HCT116 (cell line): ENCODE measurements at regions not wholly inside any gene's neighbourhood (a gene's known extent, or its start where the extent isn't known, plus 50 kb on each side); places are given as distances from the start of the nearest gene placed in this dataset.

ENCODE experiments used
- ATAC-seq: fragments of 200-7000 bp; cut with Tn5 transposase; 2 replicates; pipeline ENCODE4 v1.9.1; 2020; ENCODE audit warnings: mild to moderate bottlenecking, moderate library complexity
- BruUV-seq: library from RNA; stranded (reverse); fragments of 400-500 nt; replicated peaks from 2 replicates; lab custom pipeline; 2021; lab: Mats Ljungman, UMichigan
- CTCF ChIA-PET: fragments of 300-600 bp; sonication (Branson Sonifier 250); formaldehyde crosslinking; loops from one replicate; lab custom pipeline; 2021; ENCODE audit warnings: antibody characterized with exemption; lab: Charles Lee
- POLR2A ChIA-PET: fragments of 300-600, 350-600 bp; sonication (Branson Sonifier 250); formaldehyde crosslinking; loops from one replicate; lab custom pipeline; 2021; ENCODE audit warnings: antibody characterized with exemption; lab: Charles Lee
- RAD21 ChIA-PET, 2 experiments: fragments of 300-600 bp; sonication (Branson Sonifier 250); formaldehyde crosslinking; loops; one replicate each; lab custom pipeline; 2023; ENCODE audit warnings: low total read pairs in 2 of 2; ENCODE audit not compliant: uncharacterized antibody in 2 of 2, unreplicated experiment in 2 of 2, low non-redundant PET in 1 of 2; lab: Charles Lee
- DNase-seq: peaks from one replicate; pipeline ENCODE4 v3.0.0-alpha.2; 2010; ENCODE audit warnings: low read depth, low spot score
- H2AFZ ChIP-seq: fragments of 200-600 bp; shearing (Covaris generic), sonication (generic); 2 replicates; pipeline ENCODE4 v1.6.1; 2017; ENCODE audit warnings: low read depth, mixed run types, mixed read lengths, antibody characterized with exemption, low read length; ENCODE audit not compliant: poor library complexity, severe bottlenecking
- H3K27ac ChIP-seq: 2 replicates; pipeline ENCODE4 v1.5.1; 2012; ENCODE audit warnings: low read depth, low read length
- H3K27me3 ChIP-seq: fragments of 200-600 bp; sonication (generic); 2 replicates; pipeline ENCODE4 v1.6.1; 2016; ENCODE audit warnings: mixed run types, low read length, mixed read lengths; ENCODE audit not compliant: insufficient read depth
- H3K36me3 ChIP-seq, 2 experiments: fragments of 200-500 bp in 1 of 2; fragments of 200-600 bp in 1 of 2; sonication (Bioruptor generic) in 1 of 2; sonication (generic) in 1 of 2; 2 replicates each; pipeline versions ENCODE4 v1.5.1 to v1.6.1; 2014 to 2016; ENCODE audit warnings: low read length in 2 of 2, inconsistent platforms in 1 of 2, mixed read lengths in 1 of 2, mixed run types in 1 of 2; ENCODE audit not compliant: insufficient read depth in 2 of 2, control insufficient read depth in 1 of 2
- H3K4me1 ChIP-seq, 2 experiments: fragments of 200-600 bp in 1 of 2; sonication (generic) in 1 of 2; 2 replicates each; pipeline versions ENCODE4 v1.5.1 to v1.6.1; 2012 to 2017; ENCODE audit warnings: low read length in 2 of 2, inconsistent platforms in 1 of 2, mild to moderate bottlenecking in 1 of 2, mixed read lengths in 1 of 2, mixed run types in 1 of 2, moderate library complexity in 1 of 2; ENCODE audit not compliant: insufficient read depth in 2 of 2, control insufficient read depth in 1 of 2
- H3K4me2 ChIP-seq: fragments of 200-600 bp; sonication (generic); 2 replicates; pipeline ENCODE4 v1.6.1; 2017; ENCODE audit warnings: mixed run types, low read length, mixed read lengths
- H3K4me3 ChIP-seq, 2 experiments: fragments of 200-600 bp in 1 of 2; sonication (generic) in 1 of 2; replicated peaks in 1 of 2; 2 replicates each; pipeline ENCODE4 v1.5.1; 2011 to 2016; ENCODE audit warnings: low read length in 2 of 2, control low read depth in 1 of 2, low read depth in 1 of 2, mild to moderate bottlenecking in 1 of 2, mixed read lengths in 1 of 2, mixed run types in 1 of 2
- H3K79me2 ChIP-seq: fragments of 200-600 bp; sonication (generic); 2 replicates; pipeline ENCODE4 v1.6.1; 2017; ENCODE audit warnings: mild to moderate bottlenecking, mixed run types, low read length, moderate library complexity, mixed read lengths; ENCODE audit not compliant: insufficient read depth
- H3K9ac ChIP-seq: fragments of 200-600 bp; sonication (generic); 2 replicates; pipeline ENCODE4 v1.6.1; 2016; ENCODE audit warnings: low read length, mixed read lengths
- H3K9me2 ChIP-seq: fragments of 200-600 bp; sonication (generic), shearing (Covaris generic); 2 replicates; pipeline ENCODE4 v1.6.1; 2017; ENCODE audit warnings: mixed run types, mild to moderate bottlenecking, moderate library complexity; ENCODE audit not compliant: insufficient read depth
- H3K9me3 ChIP-seq, 2 experiments: fragments of 200-500 bp in 1 of 2; fragments of 200-600 bp in 1 of 2; sonication (Bioruptor generic) in 1 of 2; sonication (generic) in 1 of 2; 2 replicates each; pipeline ENCODE4 v1.6.1; 2014 to 2017; ENCODE audit warnings: low read length in 2 of 2, mixed read lengths in 2 of 2, inconsistent platforms in 1 of 2, low read depth in 1 of 2, mild to moderate bottlenecking in 1 of 2, mixed run types in 1 of 2, moderate library complexity in 1 of 2; ENCODE audit not compliant: control insufficient read depth in 1 of 2, insufficient read depth in 1 of 2
- H4K20me1 ChIP-seq: fragments of 200-600 bp; sonication (generic), shearing (Covaris generic); 2 replicates; pipeline ENCODE4 v1.6.1; 2017; ENCODE audit warnings: mixed run types, mild to moderate bottlenecking, moderate library complexity; ENCODE audit not compliant: insufficient read depth
- EGR1 ChIP-seq: IDR thresholded peaks from 2 replicates; pipeline ENCODE4 v1.6.1; 2012; ENCODE audit warnings: low read depth
- FOSL1 ChIP-seq: IDR thresholded peaks from 2 replicates; pipeline ENCODE4 v1.6.1; 2012; ENCODE audit warnings: low read depth
- SP1 ChIP-seq: IDR thresholded peaks from 2 replicates; pipeline ENCODE4 v1.6.1; 2012; ENCODE audit warnings: low read depth
- SRF ChIP-seq: IDR thresholded peaks from 2 replicates; pipeline ENCODE4 v1.6.1; 2012; ENCODE audit warnings: low read depth
- YY1 ChIP-seq: IDR thresholded peaks from 2 replicates; pipeline ENCODE4 v1.6.1; 2011; ENCODE audit warnings: low read length, low read depth, moderate library complexity, mild to moderate bottlenecking; ENCODE audit not compliant: insufficient replicate concordance; ENCODE audit errors: extremely low read depth
- ZNF274 ChIP-seq: fragments of 200-500 bp; sonication (Bioruptor generic); IDR thresholded peaks from 2 replicates; pipeline ENCODE4 v1.6.1; 2014; ENCODE audit warnings: mild to moderate bottlenecking, low read depth, low read length, inconsistent platforms
- intact Hi-C: fragments of 100-400 bp; cut with micrococcal nuclease; formaldehyde crosslinking; loops from 2 replicates; pipeline ENCODE4 v1.10.0; 2022
- TF ChIP-seq, protein P1 (sequence below), 3 experiments: fragments of 200-600 bp in 1 of 3; sonication (generic) in 1 of 3; IDR thresholded peaks in 2 of 3; conservative IDR thresholded peaks in 1 of 3; 2 replicates each; pipeline ENCODE4 v1.5.1; 2012 to 2017; ENCODE audit warnings: low read depth in 2 of 3, low read length in 2 of 3, antibody characterized with exemption in 1 of 3, borderline replicate concordance in 1 of 3, control low read depth in 1 of 3, mild to moderate bottlenecking in 1 of 3, mixed read lengths in 1 of 3, mixed run types in 1 of 3, moderate library complexity in 1 of 3; ENCODE audit not compliant: insufficient read depth in 1 of 3

DNA sequence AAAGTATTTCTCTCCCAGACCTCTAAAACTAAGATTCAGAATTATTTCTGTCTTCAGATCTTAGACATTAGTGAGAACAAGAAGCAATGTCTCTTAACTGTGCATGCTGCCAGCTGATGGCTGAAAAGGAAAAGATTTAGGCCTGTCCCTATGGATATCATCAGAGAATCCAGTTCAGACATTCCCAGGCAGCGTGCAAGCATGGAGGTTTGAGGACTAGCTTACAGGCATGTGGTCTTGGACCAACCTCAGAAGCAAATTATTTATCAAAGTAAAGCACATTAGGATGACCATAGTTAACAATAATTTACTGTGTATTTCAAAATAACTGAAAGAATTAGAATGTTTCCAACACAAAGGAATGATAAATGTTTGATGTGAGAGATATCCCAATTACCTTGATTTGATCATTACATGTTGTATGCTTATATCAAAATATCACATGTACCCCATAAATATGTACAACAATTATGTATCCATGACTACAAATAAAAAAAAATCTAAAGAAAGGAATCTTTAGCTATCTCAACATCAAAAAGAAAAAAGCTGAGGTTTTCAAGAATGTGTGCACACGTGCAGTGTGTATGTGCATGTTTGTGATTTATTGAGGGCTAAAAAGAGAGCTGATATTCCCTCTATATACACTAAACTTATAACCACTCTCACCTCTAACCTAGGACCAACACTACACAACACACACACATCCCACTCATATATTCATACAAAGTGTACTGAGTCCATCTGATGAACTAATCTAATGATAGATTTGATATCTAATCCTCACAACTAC lies 108.9 kb upstream of the THBS1 start:
- Histone ChIP-seq H3K9ac (no peak overlapping the region), H3K36me3 (no peaks in the 10 kb centered on the region), H3K4me2 (no peak overlapping the region), H3K27me3 (no peaks in the 10 kb centered on the region), H3K4me1 (no peaks in the 10 kb centered on the region), H3K9me3 (no peaks in the 10 kb centered on the region), H3K4me3 (no peak overlapping the region), H3K9me2 (no peaks in the 10 kb centered on the region), H3K79me2 (no peaks in the 10 kb centered on the region), H2AFZ (no peak overlapping the region), H3K27ac (no peak overlapping the region), H4K20me1 (no peaks in the 10 kb centered on the region)
- ATAC-seq = no peak
- ChIA-PET POLR2A (no interaction called here), RAD21 (no interaction called here), CTCF (no interaction called here)
- intact Hi-C loops = no loop called here
- no TSS peak for BruUV-seq
- DNase-seq = no peak
- no peak for TF ChIP-seq YY1
- no peak for TF ChIP-seq FOSL1
- no peak for TF ChIP-seq SP1

GRCh38 chr15:39472621-39473297 lies 108.1 kb upstream of the THBS1 start:
- H3K9me2 ChIP-seq = no peaks in the 10 kb centered on the region
- H3K4me2 ChIP-seq = no peak overlapping the region
- H3K36me3 ChIP-seq = no peaks in the 10 kb centered on the region
- no peaks in the 10 kb centered on the region for H3K9me3 ChIP-seq
- no TSS peak for BruUV-seq
- no peak for DNase-seq
- H4K20me1 ChIP-seq = no peaks in the 10 kb centered on the region
- no peak overlapping the region for H2AFZ ChIP-seq
- TF ChIP-seq FOSL1 (no peak), EGR1 (no peak), ZNF274 (no peak), SRF (no peak)
- TF ChIP-seq, protein P1, sequence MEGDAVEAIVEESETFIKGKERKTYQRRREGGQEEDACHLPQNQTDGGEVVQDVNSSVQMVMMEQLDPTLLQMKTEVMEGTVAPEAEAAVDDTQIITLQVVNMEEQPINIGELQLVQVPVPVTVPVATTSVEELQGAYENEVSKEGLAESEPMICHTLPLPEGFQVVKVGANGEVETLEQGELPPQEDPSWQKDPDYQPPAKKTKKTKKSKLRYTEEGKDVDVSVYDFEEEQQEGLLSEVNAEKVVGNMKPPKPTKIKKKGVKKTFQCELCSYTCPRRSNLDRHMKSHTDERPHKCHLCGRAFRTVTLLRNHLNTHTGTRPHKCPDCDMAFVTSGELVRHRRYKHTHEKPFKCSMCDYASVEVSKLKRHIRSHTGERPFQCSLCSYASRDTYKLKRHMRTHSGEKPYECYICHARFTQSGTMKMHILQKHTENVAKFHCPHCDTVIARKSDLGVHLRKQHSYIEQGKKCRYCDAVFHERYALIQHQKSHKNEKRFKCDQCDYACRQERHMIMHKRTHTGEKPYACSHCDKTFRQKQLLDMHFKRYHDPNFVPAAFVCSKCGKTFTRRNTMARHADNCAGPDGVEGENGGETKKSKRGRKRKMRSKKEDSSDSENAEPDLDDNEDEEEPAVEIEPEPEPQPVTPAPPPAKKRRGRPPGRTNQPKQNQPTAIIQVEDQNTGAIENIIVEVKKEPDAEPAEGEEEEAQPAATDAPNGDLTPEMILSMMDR (IDR thresholded peaks at IDR 0.05 in 2 of 3, conservative IDR thresholded peaks at IDR 0.05 in 1 of 3; ENCODE audit: borderline replicate concordance in 1 of 3, insufficient read depth in 1 of 3, low read depth in 2 of 3, low read length in 2 of 3) = no peak
- TF ChIP-seq, all 23 proteins: peak for 0
- no peaks in the 10 kb centered on the region; the same call in 1 of the 2 replicates for H3K27me3 ChIP-seq
- H3K9ac ChIP-seq = no peak overlapping the region
- H3K27ac ChIP-seq = no peak overlapping the region
- no peak for ATAC-seq
- intact Hi-C loops = no loop called here
- no peaks in the 10 kb centered on the region for H3K79me2 ChIP-seq
- no peak overlapping the region for H3K4me3 ChIP-seq
- CTCF ChIA-PET = no interaction called here
- H3K4me1 ChIP-seq = no peaks in the 10 kb centered on the region
- RAD21 ChIA-PET = no interaction called here
- POLR2A ChIA-PET = no interaction called here
